VCaP (cell line): ENCODE measurements at regions not wholly inside any gene's neighbourhood (a gene's known extent, or its start where the extent isn't known, plus 50 kb on each side); places are given as distances from the start of the nearest gene placed in this dataset.

Source experiments
- H3K27ac ChIP-seq: fragments of 450-650 bp; 2 replicates; pipeline ENCODE4 v1.5.1; 2017
- TF ChIP-seq, protein P1 (sequence below): fragments of 450-650 bp; conservative IDR thresholded peaks from 2 replicates; pipeline ENCODE4 v1.5.1; 2017; ENCODE audit warnings: mild to moderate bottlenecking, moderate library complexity

DNA sequence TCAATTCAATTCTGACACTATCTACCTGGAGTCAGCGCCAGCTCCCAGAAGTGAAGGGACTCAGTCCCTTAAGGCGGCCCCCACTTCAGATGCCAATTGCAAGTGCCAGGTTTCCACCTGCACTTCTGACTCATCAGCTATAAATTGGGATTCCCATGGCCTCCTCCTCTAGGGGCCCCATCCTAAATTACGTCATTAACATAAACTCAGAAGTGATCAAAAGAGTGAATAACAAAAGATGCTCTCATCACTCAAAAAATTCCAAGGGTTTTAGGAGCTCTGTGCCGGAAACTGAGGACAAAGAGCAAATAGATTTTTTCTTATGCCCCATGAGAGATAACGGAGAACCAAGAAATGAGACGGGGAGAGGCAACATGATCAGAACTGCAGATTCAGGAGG, 148.6 kb upstream of the IRX6 start:
- TF ChIP-seq, protein P1, sequence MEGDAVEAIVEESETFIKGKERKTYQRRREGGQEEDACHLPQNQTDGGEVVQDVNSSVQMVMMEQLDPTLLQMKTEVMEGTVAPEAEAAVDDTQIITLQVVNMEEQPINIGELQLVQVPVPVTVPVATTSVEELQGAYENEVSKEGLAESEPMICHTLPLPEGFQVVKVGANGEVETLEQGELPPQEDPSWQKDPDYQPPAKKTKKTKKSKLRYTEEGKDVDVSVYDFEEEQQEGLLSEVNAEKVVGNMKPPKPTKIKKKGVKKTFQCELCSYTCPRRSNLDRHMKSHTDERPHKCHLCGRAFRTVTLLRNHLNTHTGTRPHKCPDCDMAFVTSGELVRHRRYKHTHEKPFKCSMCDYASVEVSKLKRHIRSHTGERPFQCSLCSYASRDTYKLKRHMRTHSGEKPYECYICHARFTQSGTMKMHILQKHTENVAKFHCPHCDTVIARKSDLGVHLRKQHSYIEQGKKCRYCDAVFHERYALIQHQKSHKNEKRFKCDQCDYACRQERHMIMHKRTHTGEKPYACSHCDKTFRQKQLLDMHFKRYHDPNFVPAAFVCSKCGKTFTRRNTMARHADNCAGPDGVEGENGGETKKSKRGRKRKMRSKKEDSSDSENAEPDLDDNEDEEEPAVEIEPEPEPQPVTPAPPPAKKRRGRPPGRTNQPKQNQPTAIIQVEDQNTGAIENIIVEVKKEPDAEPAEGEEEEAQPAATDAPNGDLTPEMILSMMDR: no peak
- no peak overlapping the region for H3K27ac ChIP-seq

DNA sequence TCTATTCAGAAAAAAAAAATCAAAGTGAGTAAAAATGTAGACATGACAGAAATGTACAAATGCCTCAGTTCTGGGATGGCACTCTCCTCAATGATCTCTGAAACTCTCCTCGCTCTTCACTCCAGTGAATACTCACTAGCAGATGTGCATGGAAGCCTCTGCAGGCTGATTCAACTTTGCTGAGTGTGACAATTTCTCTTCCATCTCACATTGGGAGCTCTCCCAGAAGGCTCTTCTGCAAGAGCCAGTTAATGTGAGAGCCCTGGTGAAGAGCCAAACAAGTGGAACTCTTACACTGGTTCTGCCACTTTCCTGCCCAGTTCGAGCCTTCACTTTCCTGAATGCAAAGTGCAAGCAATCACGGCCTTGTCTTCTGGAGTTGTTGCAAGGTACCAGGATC, 147.1 kb upstream of the IRX6 start:
- no peak overlapping the region for H3K27ac ChIP-seq
- TF ChIP-seq, protein P1: no peak

- H3K27ac ChIP-seq: no peak overlapping the region
- TF ChIP-seq, protein P1: no peak
These were observed 144.6 kb upstream of the IRX6 start for GRCh38 chr16:55179411-55179810.

DNA sequence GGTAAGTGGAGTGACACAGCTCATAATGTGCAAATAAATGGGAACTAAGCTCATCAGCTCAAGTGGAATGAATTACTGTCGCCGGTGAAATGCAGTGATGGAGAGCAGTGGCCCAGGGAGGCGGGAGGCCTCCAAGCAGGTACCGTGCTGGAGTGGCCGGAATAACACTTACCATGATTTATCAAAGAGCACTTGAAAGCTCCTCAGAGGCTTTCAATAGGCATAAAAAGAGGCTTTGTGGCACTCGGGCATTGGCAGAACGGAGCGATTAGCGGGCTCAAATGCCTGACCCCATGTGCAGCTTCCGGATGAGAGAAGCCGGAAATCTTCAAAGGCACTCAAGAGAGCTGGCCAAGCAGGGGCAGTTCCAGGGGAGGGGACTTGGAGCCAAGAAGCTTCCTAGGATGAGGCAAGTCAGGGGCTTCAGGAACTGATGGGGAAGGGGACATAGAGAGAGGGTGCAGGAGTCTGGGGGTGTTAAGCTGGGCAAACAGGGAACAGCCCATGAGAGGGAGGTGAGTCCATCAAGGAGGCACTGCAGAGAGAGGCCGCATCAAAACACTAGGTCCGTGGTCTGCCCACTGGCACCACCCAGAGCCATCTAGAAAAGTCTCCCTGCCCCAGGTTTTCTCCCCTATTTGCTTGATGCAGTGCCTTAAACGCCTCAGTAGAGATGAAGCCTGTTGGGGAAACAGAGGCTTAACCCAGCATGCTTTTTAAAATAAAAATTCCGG, 144.0 kb upstream of the IRX6 start:
- TF ChIP-seq, protein P1: no peak
- H3K27ac ChIP-seq: no peak overlapping the region

DNA sequence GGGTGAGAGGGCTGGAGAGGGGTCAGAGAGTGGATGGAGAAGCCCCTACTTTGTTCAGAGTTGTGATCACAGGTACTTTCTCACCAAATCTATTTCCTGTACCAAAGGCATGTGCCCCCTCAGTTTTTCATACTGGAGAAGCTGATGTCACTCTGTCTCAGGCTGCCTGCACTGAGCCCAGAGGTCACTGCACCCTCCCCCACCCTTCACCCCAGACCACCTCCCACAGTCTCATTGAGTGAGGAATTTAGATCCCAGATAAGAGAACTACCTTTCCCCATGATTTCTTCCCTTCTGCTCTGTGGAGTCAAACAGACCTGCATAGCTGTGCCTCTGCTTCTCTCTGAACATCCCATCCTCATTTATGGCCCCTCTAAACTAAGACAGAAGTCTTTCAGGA, 140.0 kb upstream of the IRX6 start:
- H3K27ac ChIP-seq: no peak overlapping the region
- TF ChIP-seq, protein P1: no peak

- no peak overlapping the region for H3K27ac ChIP-seq
- TF ChIP-seq, protein P1: no peak
These were observed 139.4 kb upstream of the IRX6 start for GRCh38 chr16:55184619-55185018.

DNA sequence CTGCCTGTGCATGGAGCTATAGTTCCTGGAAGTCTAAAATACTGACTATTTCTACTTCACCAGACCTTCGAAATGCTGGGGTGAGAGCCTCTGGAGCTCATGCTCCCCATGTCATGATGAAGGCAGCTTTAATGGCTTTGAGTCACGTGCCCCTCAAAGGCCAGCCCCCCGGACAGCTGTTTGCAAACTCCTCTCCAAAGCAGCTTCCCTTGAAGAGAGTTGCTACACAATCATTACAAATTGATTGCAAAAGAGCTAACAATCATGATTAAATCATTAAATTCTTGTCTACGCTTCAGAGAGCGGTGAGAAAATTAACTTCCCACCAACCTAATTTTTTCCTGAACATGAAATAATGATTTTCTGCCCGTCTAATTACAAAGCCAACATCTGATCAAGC, 134.8 kb upstream of the IRX6 start:
- no peak overlapping the region for H3K27ac ChIP-seq
- TF ChIP-seq, protein P1: no peak
